Prostate gland (tissue), 2 donors: ENCODE measurements at regions not wholly inside any gene's neighbourhood (a gene's known extent, or its start where the extent isn't known, plus 50 kb on each side); places are given as distances from the start of the nearest gene placed in this dataset.
"Not testable (repeated sequence)": the region's sequence is repeated elsewhere in the genome, so short reads cannot be mapped to it uniquely, and the experiment has no call there.

ENCODE experiments used
- DNase-seq: peaks from one replicate; pipeline ENCODE4 v3.0.0-alpha.2; 2019; ENCODE audit warnings: low spot score
- H3K27ac ChIP-seq, 2 donors: fragments of 200-600 bp; sonication (generic); 2 replicates each; pipeline ENCODE4 v1.5.1; 2017 to 2019
- H3K27me3 ChIP-seq: fragments of 200-600 bp; sonication (generic); replicated peaks from 2 replicates; pipeline ENCODE4 v1.5.1; 2019; ENCODE audit not compliant: insufficient read depth
- H3K36me3 ChIP-seq, 2 donors: fragments of 200-600 bp; sonication (generic); 1 replicate in 1 of 2; 2 replicates in 1 of 2; pipeline versions ENCODE4 v1.5.1 to v1.8.1; 2017 to 2019
- H3K4me1 ChIP-seq: fragments of 200-600 bp; sonication (generic); replicated peaks from 2 replicates; pipeline ENCODE4 v1.5.1; 2019
- H3K4me3 ChIP-seq, 2 donors: fragments of 200-600 bp; sonication (generic); 2 replicates each; pipeline ENCODE4 v1.5.1; 2017 to 2019
- H3K9me3 ChIP-seq: fragments of 200-600 bp; sonication (generic); 2 replicates; pipeline ENCODE4 v1.5.1; 2017
- CTCF ChIP-seq, 4 experiments: fragments of 200-600 bp in 2 of 4; fragments of 450-650 bp in 2 of 4; sonication (generic) in 2 of 4; IDR thresholded peaks; 1 replicate in 3 of 4; 2 replicates in 1 of 4; pipeline ENCODE4 v1.5.1; 2016 to 2019; ENCODE audit warnings: antibody characterized with exemption in 4 of 4, mild to moderate bottlenecking in 2 of 4, moderate library complexity in 2 of 4
- POLR2A ChIP-seq: fragments of 450-650 bp; IDR thresholded peaks from one replicate; pipeline ENCODE4 v1.6.1; 2016; ENCODE audit warnings: antibody characterized with exemption, mild to moderate bottlenecking
- POLR2AphosphoS5 ChIP-seq: sonication (generic); formaldehyde crosslinking; IDR thresholded peaks from one replicate; pipeline ENCODE4 v1.6.1; 2017; ENCODE audit warnings: antibody characterized with exemption
- WGBS: methylation state at CpG from one replicate; pipeline ENCODE4 v1.1.5; 2018; 5-methylcytosine and 5-hydroxymethylcytosine counted together
- intact Hi-C: fragments of 100-400 bp; cut with DNase I; formaldehyde crosslinking; loops from one replicate; pipeline ENCODE4 v1.14.2; 2022

- H3K4me1 ChIP-seq: no peaks in the 10 kb centered on the region
- no peaks in the 10 kb centered on the region for H3K27me3 ChIP-seq
- no peaks in the 10 kb centered on the region for H3K9me3 ChIP-seq
- TF ChIP-seq CTCF (IDR thresholded peaks at IDR 0.05) (no peak), POLR2AphosphoS5 (no peak), POLR2A (no peak)
- H3K4me3 ChIP-seq: no peak overlapping the region
- H3K27ac ChIP-seq: no peak overlapping the region
- H3K36me3 ChIP-seq: no peaks in the 10 kb centered on the region
- intact Hi-C loops: no loop called here
- no peak for DNase-seq
Measured at GRCh38 chr21:27772816-27773215, 805.9 kb upstream of the ADAMTS5 start.

DNA sequence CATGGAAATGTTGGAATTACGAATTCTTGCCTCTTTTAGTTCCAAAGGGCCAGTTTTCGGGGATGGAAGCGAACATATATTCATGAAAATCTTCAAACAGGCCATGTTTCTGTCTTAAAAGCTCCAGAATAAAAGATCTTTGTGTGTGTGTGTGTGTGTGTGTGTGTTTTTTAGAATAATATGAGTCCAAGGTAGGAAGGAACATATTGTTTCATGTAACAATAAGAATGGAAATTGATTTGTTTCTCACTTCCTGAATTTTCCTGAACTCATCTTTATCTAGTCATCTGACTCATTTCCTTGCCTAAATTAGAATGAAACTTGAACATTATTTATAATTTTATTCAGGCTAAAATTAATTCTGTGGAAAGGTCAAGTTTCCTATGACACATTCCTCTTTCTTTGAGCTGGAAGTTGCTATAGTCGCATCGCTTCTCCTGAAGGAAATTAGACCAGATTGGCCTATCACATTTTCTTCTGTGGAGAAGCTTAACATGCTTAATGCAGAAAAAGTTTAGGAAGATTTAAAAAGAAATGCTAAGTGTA lies 805.1 kb upstream of the ADAMTS5 start:
- Histone ChIP-seq H3K9me3 (no peaks in the 10 kb centered on the region), H3K4me3 (no peak overlapping the region), H3K27me3 (no peaks in the 10 kb centered on the region), H3K27ac (no peak overlapping the region), H3K4me1 (no peaks in the 10 kb centered on the region), H3K36me3 (no peaks in the 10 kb centered on the region)
- 92% methylated on average over 5 of the region's 5 CpGs for WGBS
- TF ChIP-seq POLR2A (no peak), CTCF (IDR thresholded peaks at IDR 0.05) (no peak), POLR2AphosphoS5 (no peak)
- DNase-seq: no peak
- intact Hi-C loops: no loop called here

- DNase-seq: no peak
- WGBS: 90% methylated on average over 2 of the region's 2 CpGs
- no peak overlapping the region for H3K27ac ChIP-seq
- H3K27me3 ChIP-seq: no peaks in the 10 kb centered on the region
- H3K9me3 ChIP-seq: no peaks in the 10 kb centered on the region
- intact Hi-C loops: no loop called here
- no peaks in the 10 kb centered on the region for H3K36me3 ChIP-seq
- H3K4me3 ChIP-seq: no peak overlapping the region
- H3K4me1 ChIP-seq: no peaks in the 10 kb centered on the region
- TF ChIP-seq CTCF (IDR thresholded peaks at IDR 0.05) (no peak), POLR2AphosphoS5 (no peak), POLR2A (no peak)
Measured at GRCh38 chr21:27769763-27770162, 802.9 kb upstream of the ADAMTS5 start.

GRCh38 chr21:27768046-27768637 lies 801.3 kb upstream of the ADAMTS5 start:
- DNase-seq, intact Hi-C loops, H3K27ac ChIP-seq, H3K27me3 ChIP-seq, H3K4me1 ChIP-seq, H3K9me3 ChIP-seq, H3K36me3 ChIP-seq, H3K4me3 ChIP-seq: not testable (repeated sequence)
- 67% methylated on average over 5 of the region's 5 CpGs for WGBS

- Histone ChIP-seq H3K36me3 (no peaks in the 10 kb centered on the region), H3K4me1 (no peaks in the 10 kb centered on the region), H3K4me3 (no peak overlapping the region), H3K9me3 (no peaks in the 10 kb centered on the region), H3K27ac (no peak overlapping the region), H3K27me3 (no peaks in the 10 kb centered on the region)
- DNase-seq: no peak
- intact Hi-C loops: no loop called here
- TF ChIP-seq POLR2A: no peak
- TF ChIP-seq POLR2AphosphoS5: no peak
- no peak for TF ChIP-seq CTCF (IDR thresholded peaks at IDR 0.05)
- WGBS: 97% methylated on average over 1 of the region's 1 CpG
Measured at GRCh38 chr21:27764056-27764455, 797.2 kb upstream of the ADAMTS5 start.
